KBM-7 (cell line): ENCODE measurements at regions not wholly inside any gene's neighbourhood (a gene's known extent, or its start where the extent isn't known, plus 50 kb on each side); places are given as distances from the start of the nearest gene placed in this dataset.

Source experiments
- DNase-seq: peaks from one replicate; pipeline ENCODE4 v3.0.0-alpha.2; 2015
- in situ Hi-C: fragments of 300-500 bp; cut with MboI; formaldehyde crosslinking; loops from 2 replicates; pipeline ENCODE4 v1.14.3; 2020; ENCODE audit warnings: low sequenced_read_pairs, low pct_unique_long_range_greater_than_20kb, mixed read lengths

DNA sequence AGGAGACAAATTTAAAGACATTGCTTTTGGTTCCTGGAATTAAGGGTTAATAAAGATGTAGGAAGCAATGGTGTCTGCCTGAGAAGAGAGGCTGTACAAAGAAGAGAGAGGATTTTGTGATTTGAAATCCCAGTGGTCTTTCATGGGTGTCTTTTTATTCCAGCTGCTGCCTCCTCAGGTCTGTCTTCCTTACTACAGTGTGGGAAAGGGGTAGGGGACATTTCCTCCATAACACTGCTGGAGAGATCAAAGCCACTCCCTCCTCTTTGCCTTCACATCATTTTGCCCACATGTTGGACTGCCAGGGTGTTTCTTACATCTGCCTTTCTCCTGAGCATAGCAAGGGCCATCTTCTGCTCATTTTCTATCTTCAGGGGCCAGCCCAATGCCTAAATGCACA is 348.5 kb downstream of the EN1 start:
- DNase-seq = no peak
- in situ Hi-C loops = no loop called here

DNA sequence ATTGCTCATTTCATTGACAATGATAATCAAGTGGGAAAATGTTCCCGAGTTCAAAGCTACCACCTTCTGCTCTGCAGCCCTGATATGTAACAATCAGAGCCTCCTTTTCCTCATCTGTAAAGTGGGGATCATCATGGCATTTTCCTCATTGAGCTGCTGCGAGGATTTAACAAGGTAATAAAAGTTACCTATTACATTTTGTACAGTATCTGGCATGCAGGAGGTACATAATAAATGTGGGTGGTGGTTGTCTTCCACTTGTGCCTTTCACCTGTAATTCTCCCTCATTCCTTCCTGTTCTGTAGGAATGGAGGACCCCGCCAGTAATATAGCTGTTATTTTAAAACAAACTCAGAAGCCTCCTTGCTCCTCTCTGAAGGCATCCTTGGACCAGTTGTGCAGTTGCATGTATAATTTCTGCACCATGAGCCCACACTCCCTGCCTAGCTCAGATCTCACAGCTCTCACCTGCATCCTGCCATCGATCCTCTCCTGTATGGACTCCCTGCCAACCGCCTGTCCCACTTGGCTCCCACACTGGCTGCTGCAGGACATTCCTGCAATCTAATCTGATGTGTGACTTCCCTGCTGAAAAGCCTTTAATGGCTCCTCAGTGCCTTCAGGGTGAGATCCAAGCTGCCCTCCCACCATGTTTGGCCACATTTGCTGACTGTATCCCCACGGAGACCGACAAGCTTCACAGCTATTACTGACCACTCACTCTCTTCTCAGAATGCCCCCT is 350.4 kb downstream of the EN1 start:
- no peak for DNase-seq
- in situ Hi-C loops = no loop called here

DNA sequence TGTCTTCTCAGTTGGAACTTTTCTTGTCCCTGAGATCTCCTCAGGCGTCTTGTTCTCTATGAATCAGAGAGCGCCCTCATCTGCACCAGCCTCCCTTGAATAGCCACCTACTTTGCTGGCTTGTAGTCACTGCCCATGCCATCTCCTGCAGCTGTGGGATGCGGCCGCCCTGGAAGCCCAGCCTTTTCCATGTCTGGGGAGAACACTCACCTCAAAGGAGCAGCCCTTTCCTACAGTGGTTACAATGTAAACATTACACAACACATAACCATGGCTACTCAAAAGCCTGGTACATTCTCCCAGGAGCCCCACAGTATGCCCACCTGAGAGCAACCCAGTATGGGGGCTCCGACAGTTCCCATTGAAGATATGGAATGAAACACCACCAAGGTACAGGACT is 351.0 kb downstream of the EN1 start:
- in situ Hi-C loops = no loop called here
- DNase-seq = no peak

DNA sequence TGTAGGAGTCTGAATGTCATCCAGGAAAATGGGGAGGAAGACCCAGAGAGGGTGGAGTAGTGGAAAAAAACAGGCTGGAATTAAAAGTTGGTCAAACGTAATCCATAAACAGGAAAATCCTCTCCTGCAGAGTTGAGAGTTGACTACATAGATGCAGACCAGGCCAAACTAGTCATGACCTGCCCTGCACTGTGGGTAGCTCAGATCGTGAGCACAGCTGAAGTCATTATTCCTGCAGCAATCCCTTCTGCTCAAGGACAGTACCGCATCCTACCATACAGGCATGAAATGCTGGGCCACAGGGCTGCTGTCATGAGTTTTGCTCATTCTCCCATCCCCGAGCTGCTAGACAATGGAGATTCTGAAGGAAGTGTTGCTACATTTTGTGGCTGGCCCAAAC is 352.2 kb downstream of the EN1 start:
- in situ Hi-C loops = no loop called here
- no peak for DNase-seq

DNA sequence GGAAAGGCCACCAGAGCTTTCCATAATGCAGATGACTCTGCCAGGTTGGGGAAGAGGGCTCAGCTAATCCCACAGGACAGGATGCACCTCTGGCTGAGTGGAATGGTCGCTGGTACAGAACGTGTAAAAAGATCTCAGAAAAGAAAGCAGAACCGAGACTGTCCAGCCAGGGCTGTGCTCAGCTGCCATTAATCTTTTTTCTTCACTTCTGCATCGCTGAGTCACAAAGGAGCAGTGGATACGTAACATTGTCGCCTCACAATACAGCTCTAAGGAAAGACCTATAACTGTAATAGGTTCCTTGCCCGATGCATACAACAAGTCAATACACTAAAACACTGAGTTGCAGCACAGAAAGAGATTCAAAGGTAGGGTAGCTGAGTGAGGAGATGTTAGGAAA is 354.2 kb downstream of the EN1 start:
- in situ Hi-C loops = no loop called here
- no peak for DNase-seq

DNA sequence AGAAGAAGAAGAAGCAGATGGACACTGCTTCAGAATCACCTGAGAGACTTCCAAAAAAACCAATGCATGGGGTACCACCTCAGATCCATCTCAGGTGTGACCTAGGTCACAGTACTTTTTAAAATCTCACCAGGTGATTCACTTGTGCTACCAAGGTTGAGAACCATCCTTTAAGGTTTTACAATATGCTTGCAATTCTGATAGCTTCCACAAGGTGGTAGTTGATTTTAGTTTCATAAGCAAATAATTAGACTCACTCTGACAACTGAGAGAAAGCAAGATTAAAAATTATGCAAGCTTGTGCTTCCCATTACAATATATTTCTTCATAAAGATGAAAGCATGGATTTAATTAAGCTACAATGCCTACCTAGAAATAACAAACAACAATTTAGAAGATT is 355.1 kb downstream of the EN1 start:
- in situ Hi-C loops = no loop called here
- DNase-seq = peak; percentile 7

DNA sequence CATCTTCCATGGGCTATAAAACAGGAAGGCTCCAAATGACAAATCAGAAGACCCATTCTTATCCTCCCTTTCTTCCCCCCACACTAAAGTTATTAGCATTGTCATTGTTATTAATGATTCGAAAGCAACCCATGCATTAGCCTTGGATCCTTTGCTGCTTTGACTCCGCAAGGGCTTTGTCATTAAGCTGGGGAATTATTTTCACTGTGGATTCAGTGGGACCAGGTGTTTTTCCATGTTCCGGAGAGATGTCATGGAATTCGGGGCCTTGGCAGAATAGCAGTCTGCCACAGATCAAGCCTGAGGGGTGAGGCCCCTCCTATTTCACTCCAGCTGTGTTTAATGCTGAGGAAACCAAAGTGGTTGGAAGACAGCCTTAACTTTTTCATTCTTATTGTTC is 357.1 kb downstream of the EN1 start:
- DNase-seq = no peak
- in situ Hi-C loops = no loop called here

DNA sequence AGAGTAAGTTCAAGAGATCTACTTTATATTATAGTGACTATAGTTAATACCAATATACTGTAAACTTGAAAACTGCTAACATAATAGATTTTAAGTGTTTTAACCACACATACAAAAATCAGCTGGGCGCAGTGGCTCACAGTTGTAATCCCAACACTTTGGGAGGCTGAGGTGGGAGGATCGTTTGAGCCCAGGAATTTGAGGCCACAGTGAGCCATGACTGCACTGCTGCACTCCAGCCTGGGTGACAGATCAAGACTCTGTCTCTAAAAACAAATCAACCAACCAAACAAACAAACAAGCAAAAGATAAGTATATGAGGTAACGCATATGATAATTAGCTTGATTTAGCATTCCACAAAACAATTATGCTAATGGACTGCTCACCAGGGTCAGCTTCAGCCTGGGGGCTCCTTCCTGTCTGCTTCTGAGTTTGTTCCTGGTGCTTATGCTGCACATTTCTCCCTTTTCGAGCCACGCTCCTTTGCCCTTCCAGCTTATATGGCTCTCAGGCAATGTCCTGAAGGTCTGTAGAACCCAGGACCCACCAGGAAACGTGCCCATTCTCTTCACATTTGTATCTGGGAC is 357.6 kb downstream of the EN1 start:
- no peak for DNase-seq
- in situ Hi-C loops = no loop called here

DNA sequence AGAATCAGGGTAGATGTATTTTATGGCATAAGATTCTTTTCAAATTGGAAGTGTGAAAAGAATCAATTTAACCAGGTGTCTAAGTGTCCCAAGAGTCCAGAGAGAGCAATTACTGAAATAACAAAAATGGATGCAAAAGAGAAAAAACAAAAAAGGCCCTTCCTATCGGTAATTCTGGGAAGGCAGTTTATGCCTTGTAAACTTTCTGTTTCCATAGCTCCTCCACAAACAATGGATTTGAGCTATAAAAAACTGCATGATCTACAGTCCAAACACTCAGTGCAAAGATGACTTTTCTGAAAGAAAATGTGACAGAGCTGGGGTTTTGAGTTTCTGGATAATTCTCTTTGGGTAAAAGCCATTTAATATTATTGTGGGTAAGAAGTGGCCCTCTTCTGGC is 366.1 kb downstream of the EN1 start:
- no peak for DNase-seq
- in situ Hi-C loops = no loop called here

DNA sequence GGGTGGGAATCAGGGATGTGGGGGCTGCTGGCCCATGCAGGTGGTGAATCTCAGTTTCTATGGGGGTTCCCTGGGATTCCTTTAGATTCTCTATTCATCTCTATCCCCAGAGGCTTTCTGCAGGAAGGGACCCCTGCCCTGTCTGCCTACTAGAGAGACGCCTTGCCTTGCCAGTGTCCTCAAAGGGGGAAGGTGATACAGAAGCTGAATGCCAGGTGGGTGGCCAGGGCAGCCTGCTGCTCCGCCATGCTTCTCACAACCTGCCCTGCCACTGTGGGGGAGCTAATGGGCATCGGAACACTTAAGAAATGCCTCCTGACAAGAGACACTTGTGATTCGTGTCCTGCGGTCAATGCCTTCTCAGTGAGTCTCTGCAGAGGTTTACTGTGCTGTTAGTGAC is 368.4 kb downstream of the EN1 start:
- DNase-seq = no peak
- in situ Hi-C loops = no loop called here

DNA sequence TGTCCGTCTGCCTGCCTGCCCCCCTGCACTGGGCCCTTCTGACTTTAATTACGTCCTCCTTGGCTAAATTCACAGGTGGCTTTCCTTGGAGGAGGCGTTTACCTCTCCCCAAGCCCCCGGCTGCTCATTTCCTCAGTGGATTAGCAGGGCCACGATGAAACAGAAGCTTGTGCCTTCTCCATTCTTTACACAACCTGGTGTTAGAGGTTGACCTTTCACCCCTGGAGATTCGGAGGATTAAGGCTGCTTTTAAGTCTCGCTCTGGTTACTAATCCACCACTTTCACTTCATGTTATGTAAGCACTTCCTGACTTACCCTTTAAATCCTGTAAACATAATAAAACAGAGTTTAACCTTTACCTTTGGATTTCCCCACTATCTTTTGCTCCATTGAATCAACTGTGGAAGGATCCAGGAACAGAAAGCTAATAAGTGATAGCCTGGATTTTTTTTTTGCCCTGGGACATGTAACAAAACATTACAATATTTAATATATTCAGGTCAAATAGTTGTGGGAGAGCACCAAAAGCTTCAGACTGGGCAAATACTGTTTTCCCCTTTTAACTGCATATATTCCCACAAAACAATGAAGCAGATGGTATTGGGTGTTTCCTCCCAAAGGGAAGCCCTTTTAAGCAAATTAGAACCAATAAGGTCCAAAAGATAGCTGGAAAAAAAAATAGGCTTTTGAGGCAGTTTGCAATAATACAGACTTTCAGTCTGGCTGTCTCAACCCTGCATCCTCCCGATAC is 370.2 kb downstream of the EN1 start:
- no peak for DNase-seq
- in situ Hi-C loops = no loop called here

DNA sequence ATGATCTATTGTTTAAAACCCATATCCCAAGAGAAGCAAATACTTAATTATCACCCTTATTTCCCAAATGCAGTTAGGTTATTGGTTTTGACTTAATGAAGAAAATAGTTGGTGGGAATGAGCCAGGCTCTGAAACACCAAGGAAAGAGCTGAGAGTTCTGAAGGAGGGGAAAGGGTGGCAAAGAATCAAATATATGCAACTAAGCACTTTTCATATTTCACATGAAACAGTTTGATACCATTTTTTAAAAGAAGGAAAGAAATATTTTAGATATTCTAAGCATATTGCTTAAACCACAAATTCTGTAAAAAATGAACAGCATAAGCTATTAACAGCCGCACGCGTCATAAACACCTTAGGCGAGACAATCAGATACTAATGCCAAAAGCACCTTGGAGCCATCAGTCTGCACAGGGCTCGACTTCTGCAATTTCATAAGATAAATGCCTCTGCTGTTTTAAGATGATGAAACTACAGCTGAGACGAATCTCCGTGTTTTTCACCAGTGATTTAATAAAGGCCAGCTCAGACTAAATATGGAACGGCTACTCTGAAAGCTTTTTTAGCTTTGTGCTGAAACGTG is 371.7 kb downstream of the EN1 start:
- no peak for DNase-seq
- in situ Hi-C loops = no loop called here

DNA sequence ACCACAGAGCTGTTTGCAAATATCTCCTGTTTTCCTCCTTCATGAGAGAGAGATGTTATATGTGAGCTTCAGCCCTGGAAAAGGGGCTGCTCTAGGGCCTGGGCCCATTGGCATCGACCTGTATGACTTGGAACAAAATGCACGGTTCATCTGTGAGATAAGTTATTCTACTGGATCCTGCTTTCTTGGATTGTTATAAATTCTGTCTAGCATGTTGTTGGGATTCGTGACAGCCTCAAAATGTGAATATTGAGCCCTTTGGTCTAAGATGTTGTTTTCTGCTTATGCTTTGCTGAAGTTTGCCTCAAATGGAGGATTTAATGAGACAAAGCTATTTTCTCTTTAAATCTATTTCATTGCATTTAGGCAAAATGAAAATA is 372.9 kb downstream of the EN1 start:
- in situ Hi-C loops = no loop called here
- DNase-seq = no peak

DNA sequence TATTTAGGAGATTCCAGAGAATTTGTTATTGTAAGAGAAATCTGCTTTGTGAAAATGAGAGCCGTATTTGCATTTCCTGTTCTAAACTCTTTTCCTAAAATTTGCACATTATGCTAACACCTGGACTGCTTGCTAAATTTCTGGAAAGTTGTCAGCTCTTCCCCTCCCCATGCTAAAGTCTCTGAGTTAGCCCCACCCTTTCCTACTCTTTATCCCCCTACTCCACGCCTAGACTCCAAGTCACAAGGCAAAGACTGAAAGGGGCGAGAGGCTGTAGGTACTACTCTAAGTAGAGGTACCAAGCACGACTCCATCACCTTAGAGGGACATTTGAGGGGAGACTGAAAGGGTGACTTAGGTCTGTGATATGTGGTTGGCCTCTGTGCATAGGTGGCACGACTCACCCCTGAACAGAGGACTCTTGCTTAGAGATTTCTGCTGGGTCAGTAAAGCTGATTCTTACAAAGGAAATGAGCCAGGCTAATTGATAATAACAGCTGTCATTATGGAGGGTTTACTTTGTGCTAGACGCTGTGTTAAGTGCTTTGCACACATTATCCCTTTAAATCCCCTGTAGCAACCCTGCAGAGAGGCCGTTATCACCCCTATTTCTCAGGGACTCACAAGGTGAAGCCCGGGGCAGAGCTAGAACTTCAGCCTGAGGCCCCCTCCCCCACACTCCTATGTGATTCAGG is 373.5 kb downstream of the EN1 start:
- DNase-seq = no peak

DNA sequence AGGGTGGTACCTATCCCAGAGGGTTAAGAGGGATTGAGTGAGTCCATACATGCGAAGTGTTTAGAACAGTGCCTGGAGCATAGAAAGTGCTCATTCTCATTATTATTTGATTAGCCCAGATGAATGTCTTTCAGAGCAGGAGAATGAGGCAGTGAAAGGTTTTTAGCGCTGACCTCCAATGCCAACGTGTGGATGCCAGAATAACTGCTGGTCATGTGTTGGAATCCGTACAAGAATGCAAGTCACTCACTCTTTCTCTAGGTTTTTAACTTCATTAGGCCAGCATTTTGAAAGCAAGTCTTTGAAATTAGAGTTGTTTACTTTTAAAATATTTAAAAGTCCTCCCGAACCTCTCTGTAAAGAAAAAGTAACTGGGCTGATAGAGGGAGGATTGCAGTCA is 374.2 kb downstream of the EN1 start:
- no peak for DNase-seq
- in situ Hi-C loops = no loop called here

More for the DNA sequence above, 373.5 kb downstream of the EN1 start:
- in situ Hi-C loops = no loop called here

DNA sequence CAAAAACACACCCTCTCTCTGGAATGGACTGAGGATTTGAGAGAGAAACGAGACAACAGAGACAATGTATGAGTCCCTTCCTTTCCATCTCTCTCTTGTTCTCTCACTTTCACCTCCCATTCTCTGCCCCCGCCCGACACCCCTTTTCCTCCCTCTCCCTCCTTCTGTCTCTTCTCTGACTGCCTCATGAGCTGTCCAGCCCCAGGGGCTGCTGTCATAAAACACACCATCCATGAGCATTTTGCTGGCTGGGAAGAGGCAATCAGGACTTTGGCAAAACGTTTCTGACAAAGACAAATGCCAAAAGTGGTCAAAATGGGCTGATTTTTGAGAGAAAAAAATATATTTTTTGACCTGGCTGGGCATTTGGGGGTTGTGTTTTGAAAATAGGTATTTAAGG is 377.2 kb downstream of the EN1 start:
- in situ Hi-C loops = no loop called here

DNA sequence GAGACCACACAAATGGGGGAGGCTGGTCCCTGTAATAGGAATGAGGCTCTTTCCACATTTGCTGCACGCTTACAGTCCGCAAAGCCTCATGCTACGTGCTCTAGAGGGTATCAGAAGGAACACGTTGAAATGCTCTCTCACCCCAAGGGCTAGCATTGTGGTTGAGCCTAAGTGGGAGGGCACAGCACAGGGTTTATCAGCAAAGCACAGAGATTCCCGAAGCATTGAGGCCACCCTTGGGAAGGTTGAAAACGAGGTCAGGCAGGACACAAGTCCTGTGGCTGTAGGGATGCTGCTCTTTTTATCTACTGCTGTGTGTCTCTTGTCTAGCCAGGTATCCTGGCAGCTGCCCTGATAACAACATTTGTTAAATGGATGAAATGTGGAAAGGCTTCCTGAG is 378.3 kb downstream of the EN1 start:
- in situ Hi-C loops = no loop called here
- DNase-seq = no peak

More for the DNA sequence above, 377.2 kb downstream of the EN1 start:
- no peak for DNase-seq

DNA sequence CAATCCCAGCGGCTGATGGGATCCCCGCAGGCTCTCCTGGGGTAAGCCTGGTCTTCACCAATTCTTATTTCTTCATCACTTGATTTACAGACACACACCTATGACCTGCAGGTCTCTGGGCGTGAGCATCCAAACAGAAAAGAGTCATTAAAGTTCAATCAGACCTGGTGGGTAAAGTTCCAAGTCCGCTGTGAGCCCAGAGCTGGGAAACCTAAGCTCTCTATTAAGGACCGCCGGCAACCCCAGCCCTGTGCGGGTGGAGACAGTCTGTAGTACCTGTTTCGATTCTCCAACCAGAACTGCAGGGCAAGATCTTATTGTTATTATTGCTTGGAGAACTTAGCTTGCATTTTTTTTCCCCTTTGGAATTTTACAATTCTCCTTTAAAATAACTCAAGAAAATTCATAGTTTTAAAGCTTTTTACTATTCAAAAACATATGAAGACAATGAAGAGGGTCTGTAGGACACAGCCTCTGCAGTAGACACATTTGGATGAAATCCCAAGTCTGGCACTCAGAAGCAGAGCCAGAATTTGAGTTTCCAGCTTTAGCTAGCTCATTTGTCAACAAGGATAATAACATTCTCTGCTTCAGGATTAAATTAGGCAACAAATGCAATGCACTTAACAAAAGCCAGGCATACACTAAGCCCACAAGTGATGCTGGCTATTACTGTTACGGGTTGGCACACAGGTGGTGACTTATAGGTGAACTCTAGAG is 376.4 kb downstream of the INSIG2 start:
- DNase-seq = no peak

DNA sequence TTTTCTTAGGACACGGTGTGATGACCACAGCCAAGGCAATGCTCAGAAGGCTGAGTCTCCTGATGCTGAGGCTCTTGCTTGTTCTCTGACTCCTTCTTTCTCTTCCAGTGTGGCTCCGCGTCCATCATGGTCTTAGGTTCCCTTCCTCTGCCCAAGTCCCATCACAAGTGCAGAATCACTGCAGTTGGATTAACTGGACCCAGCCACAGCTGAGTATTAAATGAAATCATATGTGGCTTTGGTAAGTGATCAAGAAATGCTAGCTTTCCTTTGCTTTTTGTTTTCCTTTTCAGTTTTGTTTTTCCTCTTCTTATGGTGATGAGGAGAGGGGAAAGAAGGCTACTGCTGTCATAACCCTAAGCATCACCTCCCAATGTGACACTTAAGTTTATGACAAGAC is 375.8 kb downstream of the INSIG2 start:
- in situ Hi-C loops = no loop called here

More for the DNA sequence above, 376.4 kb downstream of the INSIG2 start:
- in situ Hi-C loops = no loop called here

More for the DNA sequence above, 375.8 kb downstream of the INSIG2 start:
- DNase-seq = no peak
